SIG-M5 treated with dmso at 0.1 percent for 504 hours (cell line): ENCODE measurements at regions not wholly inside any gene's neighbourhood (a gene's known extent, or its start where the extent isn't known, plus 50 kb on each side); places are given as distances from the start of the nearest gene placed in this dataset.
A peak's percentile ranks its signal among the peaks of the same experiment; 100 is the strongest.

ENCODE experiments used
- DNase-seq: peaks from one replicate; lab custom pipeline; 2025; ENCODE audit not compliant: unreplicated experiment; lab: John Stamatoyannopoulos, UW

DNA sequence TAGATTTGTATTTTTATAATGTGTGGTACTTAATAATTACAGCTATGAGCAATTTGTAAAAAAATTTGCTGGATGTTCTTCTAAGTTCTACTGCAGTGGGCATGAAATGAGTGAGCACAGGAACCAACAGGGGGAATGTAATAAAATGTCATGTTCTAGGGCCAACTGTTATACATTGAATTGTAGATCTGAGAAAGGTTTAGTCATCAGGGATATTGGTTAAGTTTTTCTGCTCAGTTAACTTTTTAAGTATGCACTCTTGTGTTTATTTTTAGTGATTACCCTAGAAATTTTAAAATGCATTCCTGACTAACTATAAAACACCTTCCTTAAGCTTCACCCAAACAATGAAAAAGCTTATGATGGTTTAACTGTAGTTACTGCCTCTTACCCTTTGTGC is 101.8 kb downstream of the CAND1 start:
- no peak for DNase-seq

DNA sequence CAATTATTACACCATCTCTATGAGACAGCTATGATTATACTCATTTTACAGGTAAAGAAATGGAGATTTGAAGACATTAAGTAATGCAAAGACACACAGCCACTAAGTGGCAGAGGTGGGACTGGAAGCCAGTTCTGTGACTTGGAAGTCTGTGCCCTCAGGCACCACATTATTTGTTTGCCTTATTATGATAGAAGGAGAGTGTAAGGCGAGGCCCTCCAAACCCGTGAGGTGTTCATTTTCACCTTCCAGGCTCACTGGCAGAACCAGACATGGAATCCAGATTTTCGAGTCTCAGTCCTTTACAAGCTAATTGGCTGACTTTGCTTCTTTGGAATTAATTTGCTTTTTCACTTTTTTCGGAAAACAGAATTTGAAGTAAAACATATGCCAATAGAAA is 107.9 kb downstream of the CAND1 start:
- DNase-seq: peak; percentile 40

DNA sequence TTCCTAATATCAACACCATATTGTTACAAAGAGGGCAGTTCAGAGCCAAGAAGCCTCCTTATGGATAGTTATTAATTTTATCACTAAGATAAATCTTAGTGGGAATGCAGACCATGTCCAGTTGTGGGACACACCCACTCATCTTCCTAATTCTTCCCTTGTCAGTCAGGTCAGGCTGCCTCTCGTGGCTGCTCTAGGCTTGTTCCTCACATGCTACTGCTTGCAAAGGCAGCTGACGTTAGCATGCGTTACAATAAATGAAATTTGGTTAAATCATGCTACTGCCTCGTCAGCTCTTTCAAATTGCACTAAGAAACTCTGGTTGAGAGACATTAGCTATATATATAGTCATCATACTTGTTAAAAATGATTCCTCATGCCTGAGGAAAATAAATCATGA is 108.4 kb downstream of the CAND1 start:
- DNase-seq: no peak

DNA sequence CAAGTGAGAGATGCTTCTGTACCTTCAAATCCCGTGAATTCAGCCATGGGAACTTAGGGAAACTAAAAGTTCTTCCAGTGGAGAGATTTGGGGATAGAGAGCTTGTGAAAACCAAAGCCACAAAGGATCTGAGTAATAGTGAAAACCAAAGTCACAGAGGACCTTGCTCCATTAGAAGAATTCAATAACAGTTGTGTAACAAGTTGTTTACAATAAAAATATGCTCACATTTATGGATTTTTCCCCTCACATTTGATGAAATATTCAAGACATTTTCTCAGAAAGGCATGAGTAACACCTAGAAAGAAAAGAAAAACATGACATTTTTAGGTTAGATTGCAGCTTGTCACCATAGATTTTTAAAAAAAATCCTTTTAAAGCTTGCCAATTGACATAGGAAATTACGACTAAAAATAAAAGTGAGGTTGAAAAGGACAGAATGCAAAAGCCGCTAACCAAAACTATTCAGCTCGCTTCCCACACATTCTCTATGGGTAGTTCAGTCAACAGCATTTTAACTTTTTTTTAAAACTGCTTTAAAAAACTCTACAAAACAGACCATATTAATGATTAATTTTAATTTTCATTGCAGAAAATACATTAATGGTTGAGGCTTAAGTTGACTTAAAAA is 113.2 kb downstream of the CAND1 start:
- no peak for DNase-seq

DNA sequence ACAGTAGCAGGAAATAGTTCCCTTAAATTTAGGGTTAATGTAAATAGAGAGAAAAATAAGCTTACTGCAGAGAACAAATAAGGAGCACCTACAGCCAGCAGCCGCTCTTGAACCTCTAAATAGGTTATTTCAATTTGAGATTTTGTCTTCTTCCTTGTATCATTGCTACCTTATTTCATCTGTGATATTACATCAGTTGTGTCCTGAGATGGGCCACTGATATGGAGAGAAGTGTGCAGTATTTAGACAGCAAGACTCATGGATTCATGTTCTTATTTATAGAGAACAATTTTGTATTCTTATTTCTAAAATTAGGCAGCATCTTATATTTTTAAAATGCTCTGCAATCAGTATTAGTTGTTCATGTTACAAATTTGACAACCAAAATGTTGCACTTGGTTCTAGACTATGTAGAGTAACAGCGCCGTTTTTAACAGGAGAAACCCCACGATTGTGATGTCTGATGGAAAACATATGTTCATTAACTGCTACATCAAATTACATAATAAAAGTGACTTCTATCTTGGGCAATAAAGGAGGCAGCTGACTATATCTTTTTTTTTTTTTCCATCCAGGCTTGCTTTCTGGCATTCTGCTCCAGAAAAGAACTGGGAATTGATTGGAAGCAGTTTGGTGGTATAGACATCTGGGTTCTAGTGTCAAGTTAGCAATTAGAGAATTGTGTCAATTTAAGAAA is 117.9 kb downstream of the CAND1 start:
- no peak for DNase-seq

DNA sequence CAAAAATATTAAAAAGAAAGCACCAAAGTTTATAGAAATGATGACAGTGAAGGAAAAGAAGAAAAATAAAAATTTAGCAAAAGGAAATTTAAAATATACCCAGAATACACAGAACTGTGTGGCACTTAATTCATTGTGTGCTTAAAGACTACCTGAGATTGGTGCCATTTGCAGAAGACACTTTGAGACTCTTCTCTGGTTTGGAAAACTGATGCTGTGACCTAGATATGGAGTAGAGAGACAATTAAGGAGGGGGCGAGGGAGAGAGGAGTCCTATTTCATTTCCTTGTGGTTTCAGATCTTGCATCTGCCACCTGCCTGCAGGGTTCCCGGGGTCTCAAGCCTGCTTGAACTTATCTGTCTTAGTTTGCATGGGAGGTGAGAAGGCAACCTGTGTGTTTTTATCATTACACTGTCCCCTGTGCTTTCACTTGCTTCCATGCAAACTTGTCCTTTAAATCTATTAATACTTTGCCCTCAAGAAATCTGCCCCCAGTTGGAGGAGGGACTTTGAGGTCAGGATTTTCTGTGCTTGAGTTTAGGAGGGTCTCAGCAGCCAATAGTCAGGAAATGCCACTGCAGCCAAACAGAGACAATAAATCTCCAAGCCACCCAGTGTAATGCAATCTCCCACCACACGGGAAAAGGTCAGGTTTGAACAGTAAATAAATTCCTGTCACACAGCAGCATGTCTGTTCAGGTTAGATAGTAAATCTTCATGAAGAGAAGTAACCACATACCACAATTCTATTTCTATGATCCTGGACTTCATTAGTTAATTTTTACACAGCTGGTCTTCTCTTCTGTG is 119.4 kb downstream of the CAND1 start:
- no peak for DNase-seq

DNA sequence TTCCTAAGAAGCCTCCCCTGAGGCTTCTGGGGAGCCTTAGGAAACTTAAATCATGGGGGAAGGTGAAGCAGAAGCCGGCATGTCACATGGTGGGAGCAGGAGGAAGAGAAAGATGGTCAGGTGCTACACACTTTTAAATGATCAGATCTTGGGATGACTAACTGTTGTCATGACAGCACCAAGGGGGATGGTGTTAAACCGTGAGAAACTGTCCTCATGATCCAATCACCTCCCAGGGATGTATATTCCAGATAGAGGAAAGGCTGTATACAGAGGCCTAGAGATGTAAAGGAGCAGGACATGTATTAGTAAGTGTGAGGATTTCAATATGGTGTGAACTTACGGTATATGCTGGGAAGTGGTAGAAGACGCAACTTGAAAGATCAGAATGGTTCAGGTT is 121.1 kb downstream of the CAND1 start:
- no peak for DNase-seq

DNA sequence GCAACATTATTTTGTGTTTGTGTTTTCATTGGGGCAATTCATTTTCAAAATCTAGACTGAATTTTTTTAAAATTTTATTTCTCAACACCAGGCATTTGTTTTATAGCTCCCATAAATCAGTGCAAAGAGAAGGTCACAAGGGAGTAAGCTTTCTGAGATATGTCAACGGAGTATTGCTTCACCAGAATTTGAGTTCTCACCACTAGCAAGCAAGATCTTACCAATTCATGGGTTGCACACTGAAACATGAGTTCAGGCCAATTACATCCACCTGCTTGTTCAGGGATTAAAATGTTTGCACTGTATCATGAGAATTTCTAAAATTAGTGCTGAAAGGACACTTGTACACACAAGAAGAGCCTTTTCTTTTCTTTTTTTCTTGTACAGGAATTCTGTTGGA is 121.9 kb downstream of the CAND1 start:
- no peak for DNase-seq

DNA sequence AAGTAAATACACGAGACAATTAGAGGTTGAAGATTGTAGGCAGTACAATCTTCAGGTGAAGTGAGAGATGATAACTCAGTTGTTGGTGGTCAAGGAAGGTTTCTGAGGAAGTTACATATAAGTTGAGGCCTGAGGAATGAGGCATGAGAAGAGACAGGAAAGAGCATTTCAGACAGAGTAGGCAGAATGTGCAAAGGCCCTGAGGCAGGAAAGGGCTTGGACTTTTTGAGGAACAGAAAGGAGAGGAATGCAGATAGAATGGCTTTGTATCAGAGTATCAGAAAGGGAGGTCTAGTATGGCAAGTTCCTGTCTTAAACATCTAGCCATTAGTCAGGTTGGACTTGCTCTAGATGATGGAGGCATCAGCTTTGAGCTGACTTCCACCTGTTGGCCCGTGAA is 122.5 kb downstream of the CAND1 start:
- no peak for DNase-seq

DNA sequence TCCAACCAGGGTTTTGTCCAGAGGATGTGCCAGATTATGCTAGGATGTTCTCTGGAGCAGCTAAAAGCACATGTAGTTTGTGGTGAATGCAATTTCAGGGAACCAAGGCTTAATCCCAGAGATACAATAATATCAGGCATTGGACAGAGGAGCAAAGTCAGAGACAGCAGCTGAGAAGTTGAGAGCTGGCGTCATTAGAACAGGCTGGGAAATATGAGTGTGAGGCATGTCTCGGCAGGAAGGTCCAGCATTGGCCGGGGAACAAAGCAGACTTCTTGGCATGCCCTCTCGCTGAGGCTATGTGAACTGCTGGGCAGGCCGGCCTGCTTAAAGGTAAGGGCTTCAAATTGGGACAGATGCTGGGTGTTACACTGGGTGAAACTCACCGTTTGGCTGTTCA is 125.4 kb downstream of the CAND1 start:
- no peak for DNase-seq

DNA sequence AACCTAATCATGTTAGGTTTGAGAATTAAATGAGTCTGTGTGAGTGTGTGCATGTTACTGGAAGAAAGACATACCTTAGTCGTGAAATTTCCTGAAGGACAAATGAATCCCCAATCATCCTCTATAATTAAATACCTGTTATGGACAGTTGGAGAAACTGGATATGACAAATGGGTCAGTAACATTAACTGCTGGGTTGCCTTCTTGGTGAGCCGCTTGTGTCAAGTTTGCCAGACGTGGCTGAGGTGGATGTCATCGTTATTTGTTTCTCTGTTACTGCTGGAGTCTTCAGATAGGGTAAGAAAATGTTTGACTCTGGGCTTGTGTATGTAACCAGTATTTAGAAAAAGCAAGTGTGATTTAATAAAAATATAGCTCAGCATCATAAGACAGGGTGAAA is 131.6 kb downstream of the CAND1 start:
- no peak for DNase-seq

DNA sequence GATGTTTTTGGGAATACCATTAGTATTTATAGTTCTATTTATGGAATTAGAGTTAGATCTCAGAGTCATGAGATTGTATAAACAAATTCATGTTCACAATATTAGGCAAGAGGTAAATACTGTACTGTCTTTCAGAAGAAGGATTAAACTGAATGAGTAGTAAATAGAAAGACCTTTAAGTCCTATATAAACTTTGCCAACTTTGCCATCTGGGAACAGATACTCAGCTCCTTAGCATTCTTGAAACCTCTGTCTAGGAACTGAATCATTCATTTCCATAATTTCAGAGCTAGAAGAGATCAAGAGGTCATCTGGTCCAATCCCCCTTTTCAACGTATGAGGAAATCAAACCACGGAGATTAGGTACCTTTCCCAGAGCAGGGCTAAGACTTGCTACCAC is 141.1 kb downstream of the CAND1 start:
- DNase-seq: no peak

DNA sequence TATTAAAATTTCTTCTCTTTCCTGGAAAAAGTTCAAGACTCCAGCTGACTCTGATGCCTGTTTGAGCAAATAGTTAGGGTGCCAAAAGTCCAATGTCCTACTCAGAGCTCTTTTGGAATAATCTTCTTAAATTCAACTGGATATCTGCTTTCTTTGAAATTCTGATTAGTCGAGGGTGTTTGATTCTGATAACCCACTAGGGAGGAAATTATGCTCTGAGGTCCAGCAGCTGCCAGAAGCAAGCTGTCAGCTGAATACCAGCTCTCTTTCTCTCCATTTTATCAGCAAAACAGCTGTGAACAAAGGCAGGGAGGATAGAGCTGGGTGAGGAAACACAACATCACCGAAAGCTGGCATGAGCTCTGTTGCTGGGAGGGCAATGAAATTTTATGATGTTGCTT is 141.5 kb downstream of the CAND1 start:
- DNase-seq: no peak

DNA sequence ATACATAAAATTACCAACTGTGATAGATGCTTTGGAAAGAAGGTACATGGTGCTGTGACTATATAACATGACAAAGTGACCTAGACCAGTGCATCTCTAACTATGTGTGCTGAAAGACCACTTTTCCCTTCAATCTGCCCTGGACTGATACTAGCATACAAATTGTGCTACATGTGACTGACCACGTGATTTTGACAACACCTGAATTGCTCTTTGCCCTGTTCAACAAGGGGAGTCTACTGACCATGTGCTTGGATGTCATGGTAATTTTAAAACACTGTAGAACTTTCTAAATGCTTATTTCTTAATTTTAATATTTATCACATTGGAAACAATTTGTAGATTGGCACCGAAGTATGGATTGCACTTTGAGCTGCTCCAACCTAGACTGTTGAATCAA is 142.4 kb downstream of the CAND1 start:
- DNase-seq: no peak

DNA sequence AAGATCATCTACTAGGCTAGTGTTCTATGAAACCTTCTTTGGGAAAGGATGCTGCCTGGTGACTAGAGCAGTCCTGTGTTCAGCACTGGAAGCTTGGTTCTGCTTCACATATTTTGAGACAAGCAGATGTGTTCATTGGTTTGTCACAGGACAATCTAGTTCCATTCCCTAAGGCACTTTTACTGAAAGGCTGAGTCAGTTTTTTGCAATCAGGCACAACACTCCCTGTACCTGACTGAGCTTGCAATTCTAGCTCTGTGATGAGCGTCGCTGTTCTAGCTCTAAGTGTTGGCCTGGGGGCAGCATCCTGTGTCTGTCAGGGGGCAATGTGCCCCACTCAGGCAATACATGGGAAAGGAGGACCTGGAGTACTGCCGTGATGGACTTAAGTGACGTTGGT is 144.4 kb downstream of the CAND1 start:
- DNase-seq: peak; percentile 31

DNA sequence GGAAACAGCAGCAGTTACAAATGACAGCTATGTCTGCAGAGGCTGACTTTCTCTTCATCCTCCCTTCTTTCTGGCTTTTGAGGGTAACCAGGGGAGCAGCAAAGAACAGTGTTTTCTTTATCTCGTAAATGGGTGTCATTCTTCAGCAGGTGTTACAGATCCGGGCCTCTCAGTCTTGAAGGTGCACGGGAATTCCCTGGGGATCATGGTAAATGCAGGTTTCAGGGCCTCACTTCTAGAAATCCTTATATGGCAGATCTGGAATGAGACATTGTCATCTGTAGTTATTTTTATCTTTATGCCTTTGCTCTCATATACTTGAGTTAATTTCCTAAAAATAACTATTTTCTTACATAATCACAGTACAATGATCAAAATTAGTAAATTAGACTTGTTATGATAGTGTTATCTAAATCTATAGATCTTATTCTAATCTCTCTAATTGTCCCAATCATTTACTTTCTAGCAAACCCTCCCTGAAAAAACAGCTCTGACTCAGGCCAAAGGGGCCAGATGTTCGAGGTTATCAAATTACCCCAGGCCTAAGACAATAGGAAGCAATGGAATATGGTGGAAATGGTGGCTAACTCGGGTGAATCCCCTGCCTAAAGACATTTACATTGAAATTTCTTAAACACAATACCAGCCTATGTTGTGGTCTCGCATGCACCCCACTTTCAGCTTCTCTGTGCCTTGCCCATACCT is 145.0 kb downstream of the CAND1 start:
- DNase-seq: no peak

DNA sequence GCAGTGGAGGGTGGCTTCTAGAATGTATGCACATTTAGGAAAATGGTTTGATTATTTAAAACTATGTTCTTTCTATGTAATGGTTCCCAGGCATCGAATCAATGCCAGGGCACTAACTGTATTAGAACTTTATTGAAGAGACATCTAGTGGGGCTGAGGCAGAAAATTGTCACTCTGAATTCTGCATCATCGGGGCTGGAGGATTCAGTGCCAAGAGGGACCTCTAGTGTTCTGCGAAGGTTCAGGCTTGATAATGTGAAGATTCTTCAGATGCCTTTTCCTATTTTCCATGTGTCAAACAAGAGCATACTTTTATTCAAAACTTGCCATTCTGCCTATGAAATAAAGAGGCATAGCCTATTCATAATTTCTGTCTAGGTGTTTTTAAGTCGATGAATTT is 146.3 kb downstream of the CAND1 start:
- DNase-seq: peak; percentile 44

DNA sequence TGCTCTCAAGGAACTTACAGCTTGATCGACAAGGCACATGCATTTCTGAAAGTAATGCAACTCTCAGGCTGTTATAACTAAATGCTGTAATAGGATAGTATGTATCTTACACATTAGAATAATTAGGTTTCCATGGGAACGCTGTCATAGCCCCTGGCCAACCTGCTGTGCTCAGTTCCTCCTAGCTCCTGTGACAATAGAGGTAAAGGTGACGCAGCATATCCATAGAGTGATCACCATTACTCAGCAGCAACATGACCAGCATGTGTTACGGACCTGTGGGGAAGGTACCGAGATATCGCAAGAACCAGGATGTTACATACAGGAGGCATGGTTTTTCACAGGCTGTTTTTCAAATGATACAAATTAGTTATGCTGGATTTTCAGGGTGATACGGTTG is 150.7 kb downstream of the CAND1 start:
- no peak for DNase-seq

DNA sequence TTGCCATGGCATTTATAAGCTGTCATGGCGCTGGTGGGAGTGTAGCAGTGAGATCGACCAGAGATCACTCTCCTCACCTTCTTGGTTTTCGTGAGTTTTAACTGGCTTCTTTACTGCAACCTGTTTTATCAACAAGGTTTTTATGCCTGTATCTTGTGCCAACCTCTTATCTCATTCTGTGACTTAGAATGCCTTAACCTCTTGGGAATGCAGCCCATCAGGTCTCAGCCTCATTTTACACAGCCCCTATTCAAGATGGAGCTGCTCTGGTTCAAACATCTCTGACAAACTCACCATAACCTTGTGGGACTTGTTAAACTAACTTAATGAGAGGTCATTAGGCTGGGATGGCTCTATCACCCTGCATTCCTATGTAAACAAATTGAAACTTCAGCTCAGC is 151.3 kb downstream of the CAND1 start:
- DNase-seq: no peak

DNA sequence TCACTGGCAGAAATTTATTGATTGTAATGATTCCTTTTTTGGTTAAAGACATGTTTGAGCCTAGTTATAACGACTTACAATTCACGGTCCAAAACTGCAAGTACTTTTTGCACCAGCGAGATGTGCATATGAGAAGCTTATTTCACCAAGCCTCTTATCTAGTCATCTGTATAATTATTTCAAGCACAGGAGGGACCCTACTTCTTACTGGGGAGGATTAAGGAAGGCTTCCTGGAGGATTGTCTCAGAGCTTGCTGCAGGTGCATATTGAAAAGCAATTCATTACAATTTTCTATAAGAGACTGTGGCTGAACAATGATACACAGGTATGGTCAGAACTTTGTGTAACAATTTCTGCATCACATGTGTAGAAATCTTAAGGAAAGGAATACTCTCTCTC is 152.9 kb downstream of the CAND1 start:
- no peak for DNase-seq

DNA sequence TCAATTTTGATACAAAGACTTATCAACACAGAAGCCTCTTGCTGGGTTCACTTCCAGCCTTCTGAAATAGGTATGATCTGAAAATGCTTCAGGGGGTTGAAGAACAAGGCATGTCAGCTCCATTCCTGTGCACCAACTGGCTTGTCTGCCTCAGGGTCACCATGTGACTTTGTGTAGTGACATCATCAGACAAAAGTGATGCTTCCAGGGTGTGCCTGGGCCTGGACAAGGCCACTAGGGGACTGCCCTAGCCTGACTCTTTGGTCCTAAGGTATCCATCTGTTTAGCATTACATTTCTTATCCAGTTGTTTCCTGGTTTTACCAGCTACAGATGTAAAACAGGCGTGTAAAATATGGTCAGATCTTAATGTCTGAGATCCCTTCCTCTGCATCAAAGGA is 155.6 kb downstream of the CAND1 start:
- no peak for DNase-seq

DNA sequence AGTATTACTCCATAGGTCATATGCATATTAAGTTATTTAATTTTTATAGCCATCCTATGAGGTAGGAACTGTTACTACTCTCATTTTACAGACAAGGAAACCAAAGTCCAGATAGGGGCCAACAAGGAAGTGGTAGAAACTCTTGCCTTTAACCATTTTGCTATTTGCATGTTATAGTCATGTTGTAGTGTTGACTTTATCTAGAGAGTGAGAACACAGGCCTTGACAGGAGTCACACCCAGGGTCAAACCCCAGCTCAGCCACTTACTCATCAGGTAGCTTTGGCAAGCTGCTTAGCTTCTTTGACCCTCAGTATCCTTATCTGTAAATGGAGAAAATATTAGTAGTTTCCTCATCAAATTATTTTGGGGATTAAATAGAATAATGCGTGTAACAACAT is 156.2 kb downstream of the CAND1 start:
- no peak for DNase-seq
